ENCODE measurements at regions not wholly inside any gene's neighbourhood (a gene's known extent, or its start where the extent isn't known, plus 50 kb on each side); places are given as distances from the start of the nearest gene placed in this dataset.
"Not testable (repeated sequence)": the region's sequence is repeated elsewhere in the genome, so short reads cannot be mapped to it uniquely, and the experiment has no call there.

GRCh38 chr10:118422241-118422640 lies 80.1 kb upstream of the FAM204A start:
- Histone ChIP-seq H3K4me3 (ENCODE audit: low read depth, low read length, poor library complexity, severe bottlenecking) (no peak overlapping the region), H3K4me1 (ENCODE audit: insufficient read depth, low read length, severe bottlenecking) (no peaks in the 10 kb centered on the region), H3K9me3 (ENCODE audit: low read length) (no peaks in the 10 kb centered on the region), H3K79me2 (ENCODE audit: insufficient read depth, low read length) (no peaks in the 10 kb centered on the region), H4K20me1 (ENCODE audit: insufficient read depth, low read length) (no peaks in the 10 kb centered on the region), H3K27me3 (ENCODE audit: insufficient read depth, low read length) (no peaks in the 10 kb centered on the region), H3K36me3 (ENCODE audit: insufficient read depth, low read length) (no peaks in the 10 kb centered on the region), H3K4me2 (ENCODE audit: low read length) (no peak overlapping the region), H3K9me2 (ENCODE audit: low read depth, low read length) (no peaks in the 10 kb centered on the region), H3F3A (ENCODE audit: insufficient read depth, low read length) (no peaks in the 10 kb centered on the region), H3K27ac (ENCODE audit: low read depth, low read length, poor library complexity, severe bottlenecking) (no peak overlapping the region), H2AFZ (ENCODE audit: low read length) (no peak overlapping the region), H3K9ac (ENCODE audit: low read length) (no peak overlapping the region)
- TF ChIP-seq EZH2 (IDR thresholded peaks at IDR 0.05; ENCODE audit: borderline replicate concordance, low read length) (no peak), CTCF (IDR thresholded peaks at IDR 0.05; ENCODE audit: low read length) (no peak)

- H3K4me3 ChIP-seq (ENCODE audit: low read depth, low read length, poor library complexity, severe bottlenecking); H4K20me1 ChIP-seq (ENCODE audit: insufficient read depth, low read length); H3K27me3 ChIP-seq (ENCODE audit: insufficient read depth, low read length): not testable (repeated sequence)
These were observed 77.9 kb upstream of the FAM204A start for GRCh38 chr10:118420049-118420448.

GRCh38 chr10:118412932-118413331 lies 70.8 kb upstream of the FAM204A start:
- H3K27me3 ChIP-seq (ENCODE audit: insufficient read depth, low read length) = no peaks in the 10 kb centered on the region; the same call in 1 of the 2 replicates
- H3K9me2 ChIP-seq (ENCODE audit: low read depth, low read length) = no peaks in the 10 kb centered on the region
- H3K4me1 ChIP-seq (ENCODE audit: insufficient read depth, low read length, severe bottlenecking) = no peaks in the 10 kb centered on the region
- H3F3A ChIP-seq (ENCODE audit: insufficient read depth, low read length) = no peaks in the 10 kb centered on the region
- no peaks in the 10 kb centered on the region for H3K9me3 ChIP-seq (ENCODE audit: low read length)
- no peaks in the 10 kb centered on the region for H3K79me2 ChIP-seq (ENCODE audit: insufficient read depth, low read length)
- H3K36me3 ChIP-seq (ENCODE audit: insufficient read depth, low read length) = no peaks in the 10 kb centered on the region
- H3K4me3 ChIP-seq (ENCODE audit: low read depth, low read length, poor library complexity, severe bottlenecking) = no peak overlapping the region
- H4K20me1 ChIP-seq (ENCODE audit: insufficient read depth, low read length) = no peaks in the 10 kb centered on the region
- TF ChIP-seq CTCF (IDR thresholded peaks at IDR 0.05; ENCODE audit: low read length) = no peak
- TF ChIP-seq EZH2 (IDR thresholded peaks at IDR 0.05; ENCODE audit: borderline replicate concordance, low read length) = no peak
- H3K9ac ChIP-seq (ENCODE audit: low read length) = no peak overlapping the region
- H3K27ac ChIP-seq (ENCODE audit: low read depth, low read length, poor library complexity, severe bottlenecking) = no peak overlapping the region
- no peak overlapping the region for H3K4me2 ChIP-seq (ENCODE audit: low read length)
- H2AFZ ChIP-seq (ENCODE audit: low read length) = no peak overlapping the region

More at GRCh38 chr10:118420049-118420448, 77.9 kb upstream of the FAM204A start:
- H3K79me2 ChIP-seq (ENCODE audit: insufficient read depth, low read length); H3K36me3 ChIP-seq (ENCODE audit: insufficient read depth, low read length); H3K9ac ChIP-seq (ENCODE audit: low read length); H3K27ac ChIP-seq (ENCODE audit: low read depth, low read length, poor library complexity, severe bottlenecking); H3K9me3 ChIP-seq (ENCODE audit: low read length); H2AFZ ChIP-seq (ENCODE audit: low read length); H3F3A ChIP-seq (ENCODE audit: insufficient read depth, low read length); H3K4me2 ChIP-seq (ENCODE audit: low read length); H3K4me1 ChIP-seq (ENCODE audit: insufficient read depth, low read length, severe bottlenecking); H3K9me2 ChIP-seq (ENCODE audit: low read depth, low read length): not testable (repeated sequence)

- no peak for TF ChIP-seq CTCF (IDR thresholded peaks at IDR 0.05; ENCODE audit: low read length)
- TF ChIP-seq EZH2 (IDR thresholded peaks at IDR 0.05; ENCODE audit: borderline replicate concordance, low read length) = no peak
- Histone ChIP-seq H4K20me1 (ENCODE audit: insufficient read depth, low read length) (no peaks in the 10 kb centered on the region), H3K79me2 (ENCODE audit: insufficient read depth, low read length) (no peaks in the 10 kb centered on the region), H3K4me1 (ENCODE audit: insufficient read depth, low read length, severe bottlenecking) (no peaks in the 10 kb centered on the region), H3K36me3 (ENCODE audit: insufficient read depth, low read length) (no peaks in the 10 kb centered on the region), H3K4me2 (ENCODE audit: low read length) (no peak overlapping the region), H3K9me2 (ENCODE audit: low read depth, low read length) (no peaks in the 10 kb centered on the region), H3K27ac (ENCODE audit: low read depth, low read length, poor library complexity, severe bottlenecking) (no peak overlapping the region), H2AFZ (ENCODE audit: low read length) (no peak overlapping the region), H3K27me3 (ENCODE audit: insufficient read depth, low read length) (no peaks in the 10 kb centered on the region; the same call in 1 of the 2 replicates), H3K9me3 (ENCODE audit: low read length) (no peaks in the 10 kb centered on the region), H3K4me3 (ENCODE audit: low read depth, low read length, poor library complexity, severe bottlenecking) (no peak overlapping the region), H3F3A (ENCODE audit: insufficient read depth, low read length) (no peaks in the 10 kb centered on the region), H3K9ac (ENCODE audit: low read length) (no peak overlapping the region)
These were observed 70.1 kb upstream of the FAM204A start for GRCh38 chr10:118412132-118412760.
